SH-SY5Y (cell line): ENCODE measurements at regions not wholly inside any gene's neighbourhood (a gene's known extent, or its start where the extent isn't known, plus 50 kb on each side); places are given as distances from the start of the nearest gene placed in this dataset.

Experiments used
- GATA2 ChIP-seq: IDR thresholded peaks from 2 replicates; pipeline ENCODE4 v1.6.1; 2011; ENCODE audit warnings: mild to moderate bottlenecking, low read depth, low read length
- GATA3 ChIP-seq: IDR thresholded peaks from 2 replicates; pipeline ENCODE4 v1.6.1; 2011; ENCODE audit warnings: low read depth, mild to moderate bottlenecking, low read length, moderate library complexity

DNA sequence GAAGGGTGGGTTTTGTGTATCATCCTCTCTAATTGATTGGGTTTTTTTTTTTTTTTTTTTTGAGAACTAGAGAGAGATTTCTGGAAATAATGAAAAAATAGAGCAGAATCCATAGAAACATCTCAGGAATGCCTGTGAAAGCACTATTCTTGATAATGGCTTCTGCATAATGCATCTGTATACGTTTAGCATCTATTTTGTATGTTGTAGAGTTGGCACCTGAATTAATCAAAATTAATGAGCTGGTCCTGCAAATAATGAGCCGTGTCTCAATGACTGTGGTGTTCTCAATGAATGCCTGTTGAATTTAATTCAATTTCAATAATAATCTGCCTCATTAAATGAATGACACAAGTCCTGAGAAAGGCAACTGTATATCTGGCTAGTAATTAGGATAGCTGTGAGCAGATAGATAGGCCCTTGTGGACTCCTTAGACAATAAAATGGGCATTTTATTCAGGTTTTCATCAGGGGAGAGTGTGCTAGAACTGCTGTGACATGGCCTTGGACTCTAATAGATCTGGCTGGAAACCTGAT lies 70.5 kb upstream of the WDR72 start:
- TF ChIP-seq GATA3 (no peak), GATA2 (no peak)

DNA sequence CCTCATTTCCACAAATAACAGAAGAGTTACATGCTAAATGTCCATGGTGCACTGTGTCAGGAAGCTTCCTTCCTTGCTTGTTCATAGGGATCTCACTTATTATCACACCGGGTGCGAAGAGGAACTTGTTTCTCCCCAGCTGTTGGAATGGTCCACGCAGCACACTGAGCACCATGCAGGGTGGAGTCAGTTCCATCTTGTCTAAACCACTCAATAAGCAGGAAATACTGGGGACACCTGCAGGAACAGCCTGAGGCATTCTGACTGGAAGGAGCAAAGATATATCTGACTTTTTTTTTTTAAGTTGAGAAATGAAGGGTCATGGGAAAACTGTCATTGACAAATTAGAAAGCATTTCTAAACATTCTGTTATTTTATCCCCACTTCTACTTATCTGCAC lies 70.0 kb upstream of the WDR72 start:
- no peak for TF ChIP-seq GATA3
- no peak for TF ChIP-seq GATA2

DNA sequence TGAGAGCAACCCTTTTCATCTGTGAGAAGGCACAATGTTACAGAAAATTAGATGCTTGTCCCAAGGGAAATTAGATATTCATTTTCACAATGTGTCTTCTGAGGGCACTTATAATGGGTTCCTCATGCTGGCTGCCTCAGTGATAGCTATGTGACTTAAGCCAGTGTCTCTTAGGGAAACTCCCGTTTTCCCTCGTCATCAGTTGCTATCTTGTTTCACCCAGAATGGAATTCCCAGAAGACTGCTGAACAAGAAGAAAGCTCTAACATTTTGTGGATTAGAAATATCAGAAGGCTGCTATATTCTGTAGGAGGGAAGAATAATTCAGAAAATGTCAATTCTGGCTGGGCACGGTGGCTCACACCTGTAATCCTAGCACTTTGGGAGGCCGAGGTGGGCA lies 67.9 kb upstream of the WDR72 start:
- TF ChIP-seq GATA2 (no peak), GATA3 (no peak)

DNA sequence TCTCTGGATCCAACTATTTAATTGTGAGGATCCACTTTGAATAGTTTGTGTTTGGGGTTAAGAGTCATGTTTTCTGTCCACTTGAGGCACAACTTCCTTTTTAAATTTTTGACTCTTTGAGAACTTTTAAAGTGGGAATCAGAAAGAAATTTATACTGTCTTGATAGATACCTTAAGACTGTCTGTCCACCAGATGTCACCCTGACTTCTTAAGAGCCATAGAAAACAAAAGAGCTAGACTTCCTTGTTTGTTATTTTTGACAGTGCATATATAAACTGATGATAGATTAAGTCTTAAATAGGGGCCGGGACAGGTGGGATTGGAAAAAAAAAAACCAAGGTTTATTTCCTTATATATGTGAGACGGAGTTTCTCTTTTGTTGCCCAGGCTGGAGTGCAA lies 52.1 kb upstream of the WDR72 start:
- TF ChIP-seq GATA3: no peak
- TF ChIP-seq GATA2: no peak
